ENCODE measurements at regions not wholly inside any gene's neighbourhood (a gene's known extent, or its start where the extent isn't known, plus 50 kb on each side); places are given as distances from the start of the nearest gene placed in this dataset.

DNA sequence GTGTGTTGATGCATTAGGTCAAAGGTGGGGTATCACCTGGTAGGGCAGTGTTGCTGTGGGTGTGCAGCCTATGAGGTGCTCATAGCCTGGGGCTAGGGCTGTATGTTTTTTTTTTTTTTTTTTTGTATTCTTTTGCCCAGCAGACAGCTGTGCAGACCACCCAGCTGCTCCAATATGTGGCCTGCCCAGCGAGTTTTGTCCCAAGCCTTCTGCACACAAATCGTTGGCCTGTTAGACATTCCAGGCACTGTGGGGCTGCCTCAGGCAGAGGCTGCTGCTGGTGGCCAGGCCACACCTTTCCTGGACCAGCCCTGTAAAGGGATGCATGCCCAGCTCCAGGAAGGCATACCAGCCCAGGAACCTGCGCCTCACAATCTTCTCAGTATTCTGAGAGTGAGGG lies 348.5 kb downstream of the JRKL start:
- TF ChIP-seq, protein P1, sequence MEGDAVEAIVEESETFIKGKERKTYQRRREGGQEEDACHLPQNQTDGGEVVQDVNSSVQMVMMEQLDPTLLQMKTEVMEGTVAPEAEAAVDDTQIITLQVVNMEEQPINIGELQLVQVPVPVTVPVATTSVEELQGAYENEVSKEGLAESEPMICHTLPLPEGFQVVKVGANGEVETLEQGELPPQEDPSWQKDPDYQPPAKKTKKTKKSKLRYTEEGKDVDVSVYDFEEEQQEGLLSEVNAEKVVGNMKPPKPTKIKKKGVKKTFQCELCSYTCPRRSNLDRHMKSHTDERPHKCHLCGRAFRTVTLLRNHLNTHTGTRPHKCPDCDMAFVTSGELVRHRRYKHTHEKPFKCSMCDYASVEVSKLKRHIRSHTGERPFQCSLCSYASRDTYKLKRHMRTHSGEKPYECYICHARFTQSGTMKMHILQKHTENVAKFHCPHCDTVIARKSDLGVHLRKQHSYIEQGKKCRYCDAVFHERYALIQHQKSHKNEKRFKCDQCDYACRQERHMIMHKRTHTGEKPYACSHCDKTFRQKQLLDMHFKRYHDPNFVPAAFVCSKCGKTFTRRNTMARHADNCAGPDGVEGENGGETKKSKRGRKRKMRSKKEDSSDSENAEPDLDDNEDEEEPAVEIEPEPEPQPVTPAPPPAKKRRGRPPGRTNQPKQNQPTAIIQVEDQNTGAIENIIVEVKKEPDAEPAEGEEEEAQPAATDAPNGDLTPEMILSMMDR (IDR thresholded peaks at IDR 0.05; ENCODE audit: low read depth, low read length, poor library complexity, severe bottlenecking) = no peak
- TF ChIP-seq EZH2phosphoT487 (IDR thresholded peaks at IDR 0.05; ENCODE audit: borderline replicate concordance, low read length) = no peak
